H9 (cell line): ENCODE measurements at regions not wholly inside any gene's neighbourhood (a gene's known extent, or its start where the extent isn't known, plus 50 kb on each side); places are given as distances from the start of the nearest gene placed in this dataset.

Source experiments
- DNase-seq: peaks from one replicate; pipeline ENCODE4 v3.0.0-alpha.2; 2017
- H2AFZ ChIP-seq: one replicate; pipeline ENCODE4 v1.6.1; 2013; ENCODE audit warnings: mild to moderate bottlenecking, low read length, control low read depth, moderate library complexity
- H2AK5ac ChIP-seq: 2 replicates; pipeline ENCODE4 v1.6.1; 2013; ENCODE audit warnings: low read length, control low read depth, mixed read lengths; ENCODE audit not compliant: insufficient read length
- H2BK120ac ChIP-seq: one replicate; pipeline ENCODE4 v1.6.1; 2013; ENCODE audit warnings: low read depth, mild to moderate bottlenecking, low read length, control low read depth, inconsistent platforms; ENCODE audit not compliant: poor library complexity, severe bottlenecking
- H2BK12ac ChIP-seq: 2 replicates; pipeline ENCODE4 v1.6.1; 2013; ENCODE audit warnings: low read length, control low read depth, mixed read lengths, low read depth; ENCODE audit not compliant: insufficient read length
- H2BK15ac ChIP-seq: 2 replicates; pipeline ENCODE4 v1.6.1; 2013; ENCODE audit warnings: low read depth, low read length, control low read depth
- H2BK20ac ChIP-seq: one replicate; pipeline ENCODE4 v1.6.1; 2013; ENCODE audit warnings: low read depth, mild to moderate bottlenecking, low read length, control low read depth, inconsistent platforms; ENCODE audit not compliant: poor library complexity, severe bottlenecking
- H2BK5ac ChIP-seq: 2 replicates; pipeline ENCODE4 v1.6.1; 2013; ENCODE audit warnings: low read length, control low read depth, mixed read lengths; ENCODE audit not compliant: insufficient read length
- H3K14ac ChIP-seq: 2 replicates; pipeline ENCODE4 v1.6.1; 2013; ENCODE audit warnings: low read length, control low read depth; ENCODE audit not compliant: insufficient read depth
- H3K18ac ChIP-seq: 2 replicates; pipeline ENCODE4 v1.6.1; 2013; ENCODE audit warnings: low read depth, mild to moderate bottlenecking, mixed read lengths, low read length, control low read depth; ENCODE audit not compliant: insufficient read length
- H3K23ac ChIP-seq: 2 replicates; pipeline ENCODE4 v1.6.1; 2013; ENCODE audit warnings: low read length, control low read depth, mixed read lengths, low read depth; ENCODE audit not compliant: insufficient read length
- H3K23me2 ChIP-seq: 2 replicates; pipeline ENCODE4 v1.6.1; 2013; ENCODE audit warnings: low read depth, mild to moderate bottlenecking, mixed read lengths, low read length, control low read depth; ENCODE audit not compliant: insufficient read length, poor library complexity, severe bottlenecking
- H3K27ac ChIP-seq: 2 replicates; pipeline ENCODE4 v1.5.1; 2013; ENCODE audit warnings: low read length, control low read depth, mixed read lengths, low read depth; ENCODE audit not compliant: insufficient read length
- H3K27me3 ChIP-seq: 2 replicates; pipeline ENCODE4 v1.6.1; 2013; ENCODE audit warnings: low read length, control low read depth, inconsistent platforms; ENCODE audit not compliant: insufficient read depth
- H3K4ac ChIP-seq: 2 replicates; pipeline ENCODE4 v1.6.1; 2013; ENCODE audit warnings: low read depth, mild to moderate bottlenecking, control low read depth, inconsistent platforms, low read length, moderate library complexity
- H3K4me1 ChIP-seq: 2 replicates; pipeline ENCODE4 v1.6.1; 2013; ENCODE audit warnings: low read length, control low read depth, inconsistent platforms; ENCODE audit not compliant: insufficient read depth
- H3K4me2 ChIP-seq: 2 replicates; pipeline ENCODE4 v1.6.1; 2013; ENCODE audit warnings: low read length, control low read depth, mixed read lengths; ENCODE audit not compliant: insufficient read length, insufficient read depth
- H3K56ac ChIP-seq: 2 replicates; pipeline ENCODE4 v1.6.1; 2013; ENCODE audit warnings: low read depth, mild to moderate bottlenecking, mixed read lengths, low read length, control low read depth; ENCODE audit not compliant: insufficient read length
- H3K79me1 ChIP-seq: 2 replicates; pipeline ENCODE4 v1.6.1; 2013; ENCODE audit warnings: low read depth, mild to moderate bottlenecking, moderate library complexity, low read length, control low read depth, inconsistent platforms; ENCODE audit not compliant: insufficient read depth, poor library complexity, severe bottlenecking
- H3K79me2 ChIP-seq: 2 replicates; pipeline ENCODE4 v1.6.1; 2013; ENCODE audit warnings: low read length, control low read depth, inconsistent platforms; ENCODE audit not compliant: insufficient read depth
- H3K9ac ChIP-seq: 2 replicates; pipeline ENCODE4 v1.6.1; 2013; ENCODE audit warnings: low read length, control low read depth, mixed read lengths; ENCODE audit not compliant: insufficient read length; ENCODE audit errors: extremely low read depth
- H3K9me3 ChIP-seq: one replicate; pipeline ENCODE4 v1.6.1; 2013; ENCODE audit warnings: low read depth, low read length, inconsistent platforms; ENCODE audit not compliant: control insufficient read depth
- H3T11ph ChIP-seq: one replicate; pipeline ENCODE4 v1.6.1; 2013; ENCODE audit warnings: mild to moderate bottlenecking, low read length, control low read depth, inconsistent platforms
- H4K20me1 ChIP-seq: one replicate; pipeline ENCODE4 v1.6.1; 2013; ENCODE audit not compliant: control insufficient read depth, insufficient read length, insufficient read depth
- H4K5ac ChIP-seq: 2 replicates; pipeline ENCODE4 v1.6.1; 2013; ENCODE audit warnings: low read depth, mild to moderate bottlenecking, mixed read lengths, low read length, control low read depth; ENCODE audit not compliant: insufficient read length
- H4K8ac ChIP-seq: replicated peaks from 2 replicates; pipeline ENCODE4 v1.6.1; 2013; ENCODE audit warnings: low read length, control low read depth, mixed read lengths, low read depth; ENCODE audit not compliant: insufficient read length
- H4K91ac ChIP-seq: 2 replicates; pipeline ENCODE4 v1.6.1; 2013; ENCODE audit warnings: low read depth, mild to moderate bottlenecking, moderate library complexity, mixed read lengths, low read length, control low read depth; ENCODE audit not compliant: insufficient read length
- H3K27ac Mint-ChIP-seq, 3 experiments: 2 replicates in 2 of 3; 3 replicates in 1 of 3; pipeline ENCODE4 v1.8.0; 2020 to 2021; ENCODE audit warnings: mixed read lengths in 3 of 3, mild to moderate bottlenecking in 1 of 3, moderate library complexity in 1 of 3
- H3K27me3 Mint-ChIP-seq: 2 replicates; pipeline ENCODE4 v1.8.0; 2021; ENCODE audit warnings: low read depth, mild to moderate bottlenecking, moderate library complexity, mixed read lengths
- H3K36me3 Mint-ChIP-seq, 3 experiments: 2 replicates in 2 of 3; 3 replicates in 1 of 3; pipeline ENCODE4 v1.8.0; 2020 to 2021; ENCODE audit warnings: low read depth in 3 of 3, mixed read lengths in 3 of 3; ENCODE audit not compliant: insufficient read depth in 1 of 3
- H3K4me1 Mint-ChIP-seq, 2 experiments: 2 replicates each; pipeline ENCODE4 v1.8.0; 2020; ENCODE audit warnings: mixed read lengths in 2 of 2
- H3K4me3 Mint-ChIP-seq, 2 experiments: 2 replicates in 1 of 2; 3 replicates in 1 of 2; pipeline ENCODE4 v1.8.0; 2020 to 2021; ENCODE audit warnings: mild to moderate bottlenecking in 2 of 2, mixed read lengths in 2 of 2, moderate library complexity in 1 of 2
- H3K9me3 Mint-ChIP-seq, 2 experiments: 2 replicates in 1 of 2; 3 replicates in 1 of 2; pipeline ENCODE4 v1.8.0; 2020; ENCODE audit warnings: mild to moderate bottlenecking in 2 of 2, mixed read lengths in 2 of 2, moderate library complexity in 1 of 2
- CTCF ChIP-seq: fragments of 200-600 bp; sonication (generic); conservative IDR thresholded peaks from 3 replicates; pipeline ENCODE4 v1.8.0; 2021; ENCODE audit warnings: antibody characterized with exemption, mild to moderate bottlenecking
- WGBS: extraction: QIAGEN DNeasy Blood & Tissue Kit; methylation state at CpG from one replicate; pipeline ENCODE4 v1.1.7; 2013; ENCODE audit warnings: missing lambda C conversion rate, low lambda C conversion rate, mixed read lengths; ENCODE audit not compliant: insufficient read length; ENCODE audit errors: extremely low coverage; 5-methylcytosine and 5-hydroxymethylcytosine counted together

- H2BK12ac ChIP-seq, result no peak overlapping the region
- no peak overlapping the region for H3K14ac ChIP-seq
- H3K27ac ChIP-seq, result no peak overlapping the region
- no peak overlapping the region for H2BK5ac ChIP-seq
- H3K79me1 ChIP-seq, result no peaks in the 10 kb centered on the region
- H4K91ac ChIP-seq, result no peak overlapping the region
- peaks cover 8 to 10% of the 10 kb centered on the region in 2 experiments for H3K4me1 Mint-ChIP-seq
- no peak for DNase-seq
- WGBS, result no CpG with 5 or more reads among the region's 3 CpGs
- H3K23ac ChIP-seq, result no peak overlapping the region
- H2BK20ac ChIP-seq, result no peak overlapping the region
- no peak overlapping the region for H2BK120ac ChIP-seq
- TF ChIP-seq CTCF, result no peak
- no peaks in the 10 kb centered on the region for H3K79me2 ChIP-seq
- no peaks in the 10 kb centered on the region for H3K27me3 Mint-ChIP-seq
- no peak overlapping the region for H2AK5ac ChIP-seq
- H3K9me3 ChIP-seq, result no peaks in the 10 kb centered on the region
- no peak overlapping the region for H3K18ac ChIP-seq
- H3K9ac ChIP-seq, result no peak overlapping the region
- no peaks in the 10 kb centered on the region for H3K23me2 ChIP-seq
- no peak overlapping the region for H3K4ac ChIP-seq
- no peak overlapping the region for H4K5ac ChIP-seq
- H3T11ph ChIP-seq, result no peak overlapping the region
- no peak overlapping the region for H4K8ac ChIP-seq
- no peak overlapping the region for H2AFZ ChIP-seq
- H3K36me3 Mint-ChIP-seq, result peaks cover 0 to 4% (median 2%) of the 10 kb centered on the region in 3 experiments; a peak in 3 of 7 replicates
- no peak overlapping the region for H3K56ac ChIP-seq
- H2BK15ac ChIP-seq, result no peak overlapping the region
- H4K20me1 ChIP-seq, result no peaks in the 10 kb centered on the region
- no peak overlapping the region for H3K4me2 ChIP-seq
- H3K27ac Mint-ChIP-seq, result peak overlapping the region in 1 of 3 experiments; percentile 18; a peak in 1 of 7 replicates
- H3K9me3 Mint-ChIP-seq, result peaks cover 2 to 7% of the 10 kb centered on the region in 2 experiments; a peak in 3 of 5 replicates
- peaks cover under 1% of the 10 kb centered on the region; the same call in 1 of the 2 replicates for H3K4me1 ChIP-seq
- H3K4me3 Mint-ChIP-seq, result no peak overlapping the region
- no peaks in the 10 kb centered on the region for H3K27me3 ChIP-seq
These were observed 122.5 kb upstream of the SPHKAP start for GRCh38 chr2:228303960-228304359.
